HFF-Myc (cell line): ENCODE measurements at regions not wholly inside any gene's neighbourhood (a gene's known extent, or its start where the extent isn't known, plus 50 kb on each side); places are given as distances from the start of the nearest gene placed in this dataset.
"Not testable (repeated sequence)": the region's sequence is repeated elsewhere in the genome, so short reads cannot be mapped to it uniquely, and the experiment has no call there.

ENCODE experiments used
- DNase-seq: peaks from one replicate; pipeline ENCODE4 v3.0.0-alpha.2; 2011; ENCODE audit warnings: low read depth; ENCODE audit errors: extremely low read depth
- H3K4me3 ChIP-seq: replicated peaks from 2 replicates; pipeline ENCODE4 v1.5.1; 2011; ENCODE audit warnings: low read depth, mild to moderate bottlenecking, control low read depth, low read length
- TF ChIP-seq, protein P1 (sequence below): IDR thresholded peaks from 2 replicates; pipeline ENCODE4 v1.5.1; 2012; ENCODE audit warnings: mild to moderate bottlenecking, low read depth, low read length, control low read depth; ENCODE audit errors: missing control alignments

GRCh38 chr2:89831641-89832498 lies 1140.4 kb downstream of the RPIA start:
- TF ChIP-seq, protein P1, sequence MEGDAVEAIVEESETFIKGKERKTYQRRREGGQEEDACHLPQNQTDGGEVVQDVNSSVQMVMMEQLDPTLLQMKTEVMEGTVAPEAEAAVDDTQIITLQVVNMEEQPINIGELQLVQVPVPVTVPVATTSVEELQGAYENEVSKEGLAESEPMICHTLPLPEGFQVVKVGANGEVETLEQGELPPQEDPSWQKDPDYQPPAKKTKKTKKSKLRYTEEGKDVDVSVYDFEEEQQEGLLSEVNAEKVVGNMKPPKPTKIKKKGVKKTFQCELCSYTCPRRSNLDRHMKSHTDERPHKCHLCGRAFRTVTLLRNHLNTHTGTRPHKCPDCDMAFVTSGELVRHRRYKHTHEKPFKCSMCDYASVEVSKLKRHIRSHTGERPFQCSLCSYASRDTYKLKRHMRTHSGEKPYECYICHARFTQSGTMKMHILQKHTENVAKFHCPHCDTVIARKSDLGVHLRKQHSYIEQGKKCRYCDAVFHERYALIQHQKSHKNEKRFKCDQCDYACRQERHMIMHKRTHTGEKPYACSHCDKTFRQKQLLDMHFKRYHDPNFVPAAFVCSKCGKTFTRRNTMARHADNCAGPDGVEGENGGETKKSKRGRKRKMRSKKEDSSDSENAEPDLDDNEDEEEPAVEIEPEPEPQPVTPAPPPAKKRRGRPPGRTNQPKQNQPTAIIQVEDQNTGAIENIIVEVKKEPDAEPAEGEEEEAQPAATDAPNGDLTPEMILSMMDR: no peak
- no peak for DNase-seq
- H3K4me3 ChIP-seq: no peak overlapping the region

- no peak for DNase-seq
- TF ChIP-seq, protein P1: no peak
- no peak overlapping the region for H3K4me3 ChIP-seq
These were observed 1141.8 kb downstream of the RPIA start for GRCh38 chr2:89833116-89833779.

DNA sequence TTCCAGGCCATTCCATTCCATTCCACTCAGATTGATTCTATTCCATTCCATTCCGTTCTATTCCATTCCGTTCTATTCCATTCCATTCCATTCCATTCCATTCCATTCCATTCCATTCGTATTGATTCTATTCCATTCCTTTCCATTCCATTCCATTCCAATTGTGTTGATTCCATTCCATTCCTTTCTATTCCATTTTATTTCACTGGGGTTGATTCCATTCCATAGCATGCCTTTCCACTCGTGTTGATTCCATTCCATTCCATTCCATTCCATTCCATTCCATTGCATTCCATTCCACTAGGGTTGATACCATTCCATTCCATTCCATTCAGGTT lies 1142.3 kb downstream of the RPIA start:
- no peak for DNase-seq
- TF ChIP-seq, protein P1: no peak
- H3K4me3 ChIP-seq: no peak overlapping the region

DNA sequence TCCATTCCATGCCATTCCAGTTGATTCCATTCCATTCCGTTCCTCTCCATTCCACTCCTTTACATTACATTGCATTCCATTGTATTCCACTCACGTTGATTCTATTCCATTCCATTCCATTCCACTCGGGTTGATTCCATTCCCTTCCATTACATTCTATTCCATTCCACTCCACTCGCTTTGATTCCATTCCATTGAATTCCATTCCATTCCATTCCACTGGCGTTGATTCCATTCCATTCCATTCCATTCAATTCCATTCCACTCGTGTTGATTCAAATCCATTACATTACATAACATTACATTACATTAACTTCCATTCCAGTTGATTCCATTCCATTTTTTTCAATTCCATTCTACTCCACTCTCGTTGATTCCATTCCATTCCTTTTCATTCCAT lies 1142.8 kb downstream of the RPIA start:
- TF ChIP-seq, protein P1: no peak
- no peak for DNase-seq

DNA sequence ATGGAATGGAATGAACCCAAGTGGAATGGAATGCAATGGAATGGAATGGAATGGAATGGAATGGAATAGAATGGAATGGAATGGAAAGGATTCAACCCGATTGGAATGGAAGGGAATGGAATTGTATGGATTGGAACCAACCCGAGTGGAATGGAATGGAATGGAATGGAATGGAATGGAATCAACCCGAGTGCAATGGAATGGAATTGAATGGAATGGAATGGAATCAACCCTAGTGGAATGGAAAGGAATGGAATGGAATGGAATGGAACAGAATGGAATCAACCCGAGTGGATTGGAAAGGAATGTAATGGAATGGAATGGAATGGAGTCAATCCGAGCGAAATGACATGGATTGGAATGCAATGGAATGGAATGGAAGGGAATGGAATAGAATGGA lies 1144.9 kb downstream of the RPIA start:
- H3K4me3 ChIP-seq, DNase-seq: not testable (repeated sequence)

More for the DNA sequence above, 1142.8 kb downstream of the RPIA start:
- no peak overlapping the region for H3K4me3 ChIP-seq

GRCh38 chr2:89837962-89838625 lies 1146.6 kb downstream of the RPIA start:
- TF ChIP-seq, protein P1: no peak
- no peak for DNase-seq
- H3K4me3 ChIP-seq: no peak overlapping the region

DNA sequence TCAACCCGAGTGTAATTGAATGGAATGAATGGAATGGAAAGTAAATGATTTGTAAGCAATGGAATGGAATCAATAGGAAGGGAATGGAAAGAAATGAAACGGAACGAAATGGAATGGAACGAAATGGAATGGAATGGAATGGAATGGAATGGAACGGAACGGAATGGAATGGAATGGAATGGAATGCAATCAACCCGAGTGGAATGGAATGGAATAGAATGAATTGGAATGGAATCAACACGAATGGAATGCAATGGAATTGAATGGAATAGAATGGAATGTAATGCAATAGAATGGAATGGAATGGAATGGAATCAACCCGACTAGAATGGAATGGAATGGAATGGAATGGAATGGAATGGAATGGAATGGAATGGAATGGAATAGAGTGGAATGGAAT lies 1148.7 kb downstream of the RPIA start:
- H3K4me3 ChIP-seq, DNase-seq: not testable (repeated sequence)

DNA sequence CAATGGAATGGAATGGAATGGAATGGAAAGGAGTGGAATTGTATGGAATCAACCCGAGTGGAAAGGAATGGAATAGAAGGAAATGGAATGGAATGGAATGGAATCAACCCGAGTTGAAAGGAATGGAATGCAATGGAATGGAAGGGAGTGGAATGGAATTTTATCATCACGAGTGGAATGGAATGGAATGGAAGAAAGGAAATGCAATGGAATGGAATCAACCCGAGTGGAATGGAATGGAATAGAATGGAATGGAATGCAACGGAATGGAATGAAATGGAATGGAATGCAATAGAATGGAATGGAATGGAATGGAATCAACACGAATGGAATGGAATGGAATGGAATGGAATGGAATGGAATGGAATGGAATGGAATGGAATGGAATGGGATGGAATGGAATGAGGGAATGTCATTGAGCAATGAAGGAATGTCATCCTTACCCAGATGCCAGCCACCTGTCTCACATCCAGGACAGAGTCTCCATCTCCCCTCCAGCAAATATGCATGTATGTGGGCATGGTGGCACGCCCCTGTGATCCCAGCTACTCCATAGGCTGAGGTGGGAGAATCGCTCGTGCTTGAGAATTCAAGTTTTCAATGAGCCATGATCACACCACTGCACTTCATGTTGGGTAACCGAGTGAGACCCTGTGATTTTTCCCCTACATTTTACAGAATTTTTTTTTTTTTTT lies 1149.5 kb downstream of the RPIA start:
- H3K4me3 ChIP-seq, DNase-seq: not testable (repeated sequence)
